ENCODE measurements at regions not wholly inside any gene's neighbourhood (a gene's known extent, or its start where the extent isn't known, plus 50 kb on each side); places are given as distances from the start of the nearest gene placed in this dataset.

DNA sequence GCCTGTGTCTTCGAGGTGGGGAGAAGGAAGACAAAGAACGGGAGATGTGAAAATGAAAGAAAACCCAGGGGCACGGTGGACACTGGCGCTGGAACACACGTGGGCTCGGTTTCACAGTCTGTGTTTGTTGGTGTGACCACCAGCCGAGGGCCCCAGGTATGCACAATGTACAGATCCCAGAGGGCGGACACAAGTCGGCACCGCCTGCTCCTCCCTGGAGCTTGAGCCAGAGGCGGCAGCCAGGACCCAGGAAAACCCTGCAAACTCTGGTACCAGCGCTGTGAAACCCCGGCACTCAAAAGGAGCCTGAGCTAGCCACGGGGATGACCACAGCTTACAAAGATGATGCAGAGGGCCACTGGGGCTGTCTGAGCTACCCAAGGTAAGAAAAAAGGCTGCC, 105.0 kb downstream of the SHANK2 start:
- TF ChIP-seq, protein P1, sequence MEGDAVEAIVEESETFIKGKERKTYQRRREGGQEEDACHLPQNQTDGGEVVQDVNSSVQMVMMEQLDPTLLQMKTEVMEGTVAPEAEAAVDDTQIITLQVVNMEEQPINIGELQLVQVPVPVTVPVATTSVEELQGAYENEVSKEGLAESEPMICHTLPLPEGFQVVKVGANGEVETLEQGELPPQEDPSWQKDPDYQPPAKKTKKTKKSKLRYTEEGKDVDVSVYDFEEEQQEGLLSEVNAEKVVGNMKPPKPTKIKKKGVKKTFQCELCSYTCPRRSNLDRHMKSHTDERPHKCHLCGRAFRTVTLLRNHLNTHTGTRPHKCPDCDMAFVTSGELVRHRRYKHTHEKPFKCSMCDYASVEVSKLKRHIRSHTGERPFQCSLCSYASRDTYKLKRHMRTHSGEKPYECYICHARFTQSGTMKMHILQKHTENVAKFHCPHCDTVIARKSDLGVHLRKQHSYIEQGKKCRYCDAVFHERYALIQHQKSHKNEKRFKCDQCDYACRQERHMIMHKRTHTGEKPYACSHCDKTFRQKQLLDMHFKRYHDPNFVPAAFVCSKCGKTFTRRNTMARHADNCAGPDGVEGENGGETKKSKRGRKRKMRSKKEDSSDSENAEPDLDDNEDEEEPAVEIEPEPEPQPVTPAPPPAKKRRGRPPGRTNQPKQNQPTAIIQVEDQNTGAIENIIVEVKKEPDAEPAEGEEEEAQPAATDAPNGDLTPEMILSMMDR (IDR thresholded peaks at IDR 0.05) = no peak
- TF ChIP-seq POLR2A (IDR thresholded peaks at IDR 0.05) = no peak
